K562 (cell line): ENCODE measurements at regions not wholly inside any gene's neighbourhood (a gene's known extent, or its start where the extent isn't known, plus 50 kb on each side); places are given as distances from the start of the nearest gene placed in this dataset.

ENCODE experiments used
- ATAC-seq: fragments of 200-7000 bp; cut with Tn5 transposase; 3 replicates; pipeline ENCODE4 v1.9.1; 2020; ENCODE audit warnings: moderate library complexity
- BruUV-seq: library from RNA; stranded (reverse); fragments of 400-500 nt; replicated peaks from 2 replicates; lab custom pipeline; 2021; lab: Mats Ljungman, UMichigan
- CTCF ChIA-PET: fragments of 300-600 bp; formaldehyde crosslinking; extraction: SDS; loops from one replicate; lab custom pipeline; 2021; ENCODE audit warnings: low intra/inter-chr PET ratio; lab: Yijun Ruan, JAX
- POLR2A ChIA-PET: fragments of 300-600, 350-650 bp; sonication (Branson Sonifier 250); formaldehyde crosslinking; extraction: SDS; loops from one replicate; lab custom pipeline; 2021; ENCODE audit warnings: antibody characterized with exemption, inconsistent platforms; lab: Yijun Ruan, JAX
- DNase-seq, 4 experiments: peaks; one replicate each; pipeline versions ENCODE4 v3.0.0 to v3.0.0-alpha.2; 2011 to 2018; ENCODE audit warnings: low spot score in 3 of 4, mixed read lengths in 3 of 4; ENCODE audit errors: extremely low read depth in 1 of 4
- FAIRE-seq: peaks from 2 replicates; lab custom pipeline; 2011; peaks lifted over from hg19 to GRCh38; lab: Jason Lieb, UNC
- H2AFZ ChIP-seq: 2 replicates; pipeline ENCODE4 v1.6.0; 2011; ENCODE audit warnings: low read depth, low read length, control low read depth, inconsistent platforms
- H3K27ac ChIP-seq: fragments of 200-600 bp; 3 replicates; pipeline ENCODE4 v1.8.0; 2011; ENCODE audit warnings: low read depth, mild to moderate bottlenecking, control low read depth, inconsistent platforms, low read length, moderate library complexity, mixed read lengths; ENCODE audit errors: extremely low read depth
- H3K27me3 ChIP-seq, 2 experiments: fragments of 300-600 bp in 1 of 2; 2 replicates in 1 of 2; 3 replicates in 1 of 2; pipeline versions ENCODE4 v1.6.0 to v1.8.0; 2011; ENCODE audit warnings: inconsistent platforms in 2 of 2, low read length in 2 of 2, mild to moderate bottlenecking in 1 of 2, mixed read lengths in 1 of 2, moderate library complexity in 1 of 2; ENCODE audit not compliant: control insufficient read depth in 2 of 2, insufficient read depth in 2 of 2
- H3K36me3 ChIP-seq: fragments of 300-600 bp; 3 replicates; pipeline ENCODE4 v1.8.0; 2011; ENCODE audit warnings: mild to moderate bottlenecking, low read length, inconsistent platforms; ENCODE audit not compliant: control insufficient read depth, insufficient read depth
- H3K4me1 ChIP-seq, 2 experiments: fragments of 200-600 bp in 1 of 2; replicated peaks in 1 of 2; 2 replicates in 1 of 2; 3 replicates in 1 of 2; pipeline versions ENCODE4 v1.5.1 to v1.8.0; 2011; ENCODE audit warnings: inconsistent platforms in 2 of 2, low read length in 2 of 2, mild to moderate bottlenecking in 1 of 2, mixed read lengths in 1 of 2, moderate library complexity in 1 of 2; ENCODE audit not compliant: control insufficient read depth in 2 of 2, insufficient read depth in 2 of 2
- H3K4me2 ChIP-seq: 2 replicates; pipeline ENCODE4 v1.6.1; 2011; ENCODE audit warnings: low read length, control low read depth, inconsistent platforms, mixed read lengths; ENCODE audit not compliant: insufficient read depth
- H3K4me3 ChIP-seq: fragments of 200-600 bp; sonication (generic), shearing (Covaris generic); 2 replicates; pipeline ENCODE4 v1.5.1; 2016; ENCODE audit warnings: control low read depth, inconsistent platforms
- H3K79me2 ChIP-seq: fragments of 200-600 bp; 3 replicates; pipeline ENCODE4 v1.8.0; 2011; ENCODE audit warnings: low read length, inconsistent platforms; ENCODE audit not compliant: control insufficient read depth, insufficient read depth
- H3K9ac ChIP-seq, 2 experiments: 2 replicates each; pipeline versions ENCODE4 v1.6.0 to v1.6.1; 2011; ENCODE audit warnings: low read depth in 2 of 2, low read length in 2 of 2, control low read depth in 1 of 2, inconsistent platforms in 1 of 2, mild to moderate bottlenecking in 1 of 2, mixed read lengths in 1 of 2; ENCODE audit not compliant: insufficient read depth in 1 of 2
- H3K9me1 ChIP-seq: one replicate; pipeline ENCODE4 v1.6.0; 2011; ENCODE audit warnings: inconsistent platforms, mild to moderate bottlenecking, low read length, moderate library complexity; ENCODE audit not compliant: control insufficient read depth, insufficient read depth
- H3K9me3 ChIP-seq: replicated peaks from 2 replicates; pipeline ENCODE4 v1.5.1; 2011; ENCODE audit warnings: low read depth, low read length, inconsistent platforms; ENCODE audit not compliant: control insufficient read depth, insufficient read depth
- H4K20me1 ChIP-seq: replicated peaks from 2 replicates; pipeline ENCODE4 v1.6.1; 2011; ENCODE audit warnings: low read length, inconsistent platforms, mixed read lengths; ENCODE audit not compliant: control insufficient read depth, insufficient read depth
- BMI1 ChIP-seq: fragments of 150-350 bp; IDR thresholded peaks from 2 replicates; pipeline ENCODE4 v1.6.1; 2014; ENCODE audit warnings: low read length
- CREM ChIP-seq: IDR thresholded peaks from 2 replicates; pipeline ENCODE4 v1.6.1; 2014; ENCODE audit warnings: antibody characterized with exemption, low read depth
- FOXM1 ChIP-seq, 2 experiments: fragments of 450-650 bp in 1 of 2; sonication (generic) in 1 of 2; formaldehyde crosslinking in 1 of 2; IDR thresholded peaks; 2 replicates each; pipeline versions ENCODE4 v1.6.1 to v1.9.0; 2017 to 2022; ENCODE audit warnings: low read depth in 2 of 2, mild to moderate bottlenecking in 2 of 2, missing genetic modification reagents in 1 of 2, moderate library complexity in 1 of 2
- MCM5 ChIP-seq: fragments of 450-650 bp; IDR thresholded peaks from 2 replicates; pipeline ENCODE4 v1.6.1; 2016; ENCODE audit warnings: low read depth
- MTA1 ChIP-seq: fragments of 450-650 bp; IDR thresholded peaks from 2 replicates; pipeline ENCODE4 v1.6.1; 2017; ENCODE audit warnings: borderline replicate concordance
- SIX5 ChIP-seq, 2 experiments: IDR thresholded peaks; 2 replicates each; pipeline ENCODE4 v1.6.1; 2011; ENCODE audit warnings: low read length in 2 of 2, borderline replicate concordance in 1 of 2, low read depth in 1 of 2, mild to moderate bottlenecking in 1 of 2, moderate library complexity in 1 of 2; ENCODE audit not compliant: insufficient read depth in 1 of 2
- SREBF2 ChIP-seq: sonication (generic); formaldehyde crosslinking; IDR thresholded peaks from 2 replicates; pipeline ENCODE4 v1.4.0; 2020; ENCODE audit warnings: mild to moderate bottlenecking, missing genetic modification reagents
- TAF9B ChIP-seq: fragments of 450-650 bp; IDR thresholded peaks from 2 replicates; pipeline ENCODE4 v1.6.1; 2018; ENCODE audit warnings: mild to moderate bottlenecking; ENCODE audit not compliant: partially characterized antibody
- YY1 ChIP-seq, 3 experiments: IDR thresholded peaks; 2 replicates each; pipeline ENCODE4 v1.6.1; 2011; ENCODE audit warnings: low read length in 2 of 3, mild to moderate bottlenecking in 2 of 3, moderate library complexity in 2 of 3, borderline replicate concordance in 1 of 3, control low read depth in 1 of 3, low read depth in 1 of 3; ENCODE audit not compliant: insufficient read depth in 3 of 3, insufficient replicate concordance in 2 of 3, control insufficient read depth in 1 of 3, insufficient read length in 1 of 3; ENCODE audit errors: extremely low read depth in 1 of 3
- ZNF699 ChIP-seq: fragments of 250-450 bp; sonication (Bioruptor Pico); IDR thresholded peaks from 2 replicates; pipeline ENCODE4 v1.8.0; 2021; ENCODE audit warnings: mild to moderate bottlenecking, moderate library complexity; ENCODE audit not compliant: insufficient replicate concordance
- WGBS: fragments of 100-300 bp; shearing (Covaris generic); methylation state at CpG from one replicate; pipeline ENCODE4 v1.1.6; 2016; ENCODE audit warnings: low coverage, mixed read lengths; ENCODE audit not compliant: insufficient coverage; ENCODE audit errors: missing lambda C conversion rate; 5-methylcytosine and 5-hydroxymethylcytosine counted together
- in situ Hi-C: fragments of 300-500 bp; cut with MboI; formaldehyde crosslinking; loops from 4 replicates; pipeline ENCODE4 v1.15.0; 2018; ENCODE audit warnings: inconsistent platforms, mixed read lengths
- intact Hi-C: fragments of 100-400 bp; cut with micrococcal nuclease; formaldehyde crosslinking; loops from 2 replicates; pipeline ENCODE4 v1.14.2; 2022

GRCh38 chr10:10644008-10644646, 373.5 kb upstream of the CELF2 start (continued):
- no peak for TF ChIP-seq CREM

- TF ChIP-seq SIX5 (IDR thresholded peaks at IDR 0.05; ENCODE audit: borderline replicate concordance in 1 of 2, insufficient read depth in 1 of 2, low read depth in 1 of 2, low read length in 2 of 2) (no peak), BMI1 (no peak), FOXM1 (IDR thresholded peaks at IDR 0.05; ENCODE audit: low read depth) (no peak), FOXM1 (CRISPR knock-in tag; IDR thresholded peaks at IDR 0.05; ENCODE audit: low read depth) (no peak), TAF9B (no peak), MTA1 (no peak), SREBF2 (CRISPR knock-in tag) (no peak), YY1 (IDR thresholded peaks at IDR 0.05; ENCODE audit: borderline replicate concordance in 1 of 3, control insufficient read depth in 1 of 3, extremely low read depth in 1 of 3, insufficient read depth in 3 of 3, insufficient read length in 1 of 3, insufficient replicate concordance in 2 of 3, low read depth in 1 of 3, low read length in 2 of 3) (no peak), ZNF699 (CRISPR knock-in tag) (no peak), MCM5 (no peak)
- POLR2A ChIA-PET = no interaction called here
- CTCF ChIA-PET = no interaction called here
- H3K4me1 ChIP-seq = no peaks in the 10 kb centered on the region
- H3K4me2 ChIP-seq = no peak overlapping the region
- no peaks in the 10 kb centered on the region for H4K20me1 ChIP-seq
- no peak overlapping the region for H3K4me3 ChIP-seq
- H3K79me2 ChIP-seq = no peaks in the 10 kb centered on the region
- in situ Hi-C loops (no loop called here), intact Hi-C loops (no loop called here)
- no peaks in the 10 kb centered on the region for H3K9me1 ChIP-seq
- no peak overlapping the region for H3K27ac ChIP-seq
- FAIRE-seq (no peak), DNase-seq (no peak), ATAC-seq (no peak)
- H3K27me3 ChIP-seq = no peaks in the 10 kb centered on the region
- H3K9ac ChIP-seq = no peak overlapping the region
- BruUV-seq = no TSS peak
- WGBS = 0% methylated on average over 9 of the region's 9 CpGs
- H2AFZ ChIP-seq = no peak overlapping the region
- H3K36me3 ChIP-seq = no peaks in the 10 kb centered on the region
- H3K9me3 ChIP-seq = 0 out of 2 replicates have a peak, but pooled peaks cover 2% of the 10 kb centered on the region
These were observed 372.8 kb upstream of the CELF2 start for GRCh38 chr10:10644676-10645385.
